NCI-H226 (cell line): ENCODE measurements at regions not wholly inside any gene's neighbourhood (a gene's known extent, or its start where the extent isn't known, plus 50 kb on each side); places are given as distances from the start of the nearest gene placed in this dataset.

ENCODE experiments used
- DNase-seq: peaks from one replicate; pipeline ENCODE4 v3.0.0-alpha.2; 2015

GRCh38 chr2:80854831-80855230 is 550.3 kb upstream of the LRRTM1 start:
- DNase-seq = no peak

- DNase-seq = no peak
These were observed 548.2 kb upstream of the LRRTM1 start for GRCh38 chr2:80852808-80853139.

DNA sequence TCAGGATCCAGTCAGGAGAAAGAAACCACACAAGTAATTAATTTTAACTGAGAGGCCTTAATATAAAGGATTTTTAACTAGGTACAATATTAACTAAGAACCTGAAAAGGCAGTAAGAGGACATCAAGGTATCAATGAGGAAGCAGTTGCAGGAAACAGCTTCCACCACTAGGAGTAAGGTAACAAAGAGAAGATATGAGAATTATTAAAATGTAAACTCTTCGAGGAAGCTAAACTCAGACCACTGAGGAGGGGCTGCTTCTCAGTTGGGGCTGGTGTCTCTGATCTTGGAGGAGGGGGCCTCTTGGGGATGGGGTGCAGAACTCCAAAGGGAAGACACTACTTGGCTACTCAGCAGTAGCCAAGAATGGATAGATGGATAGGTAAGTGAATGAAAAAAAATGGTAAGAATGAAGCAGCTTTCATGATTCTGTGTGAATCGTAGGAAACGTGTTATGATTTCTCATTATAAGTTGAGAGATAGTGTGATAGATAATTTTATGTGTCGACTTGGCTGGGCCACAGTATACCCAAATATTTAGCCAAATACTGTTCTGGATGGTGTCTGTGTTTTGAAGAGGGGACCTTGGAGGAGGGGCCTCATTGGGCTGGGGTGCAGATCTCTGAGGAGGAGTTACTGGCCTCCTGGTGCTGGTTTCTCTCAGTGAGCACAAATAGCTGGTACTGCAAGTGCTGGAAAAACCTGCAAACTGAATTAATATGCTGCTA is 547.7 kb upstream of the LRRTM1 start:
- DNase-seq = no peak

- no peak for DNase-seq
These were observed 526.3 kb upstream of the LRRTM1 start for GRCh38 chr2:80830891-80831290.

DNA sequence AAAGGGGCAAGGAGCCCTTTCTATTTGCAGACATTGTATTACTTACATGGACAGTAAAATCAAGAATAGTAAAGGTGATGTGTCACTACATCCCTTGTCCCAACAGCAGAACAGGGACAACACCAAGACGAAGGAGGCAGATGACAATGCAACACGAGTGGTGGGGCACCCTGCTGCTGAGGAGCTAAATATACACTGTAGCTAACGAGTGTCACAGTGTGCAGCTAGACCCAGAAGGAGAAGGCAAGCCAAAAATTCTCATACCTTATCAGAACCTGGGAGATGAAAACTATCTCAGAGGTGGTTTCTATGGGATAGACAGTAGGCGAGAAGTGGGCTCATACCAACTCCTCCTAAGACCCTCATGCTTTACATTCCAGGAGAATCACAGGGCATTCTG is 518.4 kb upstream of the LRRTM1 start:
- no peak for DNase-seq

GRCh38 chr2:80815259-80815658 is 510.7 kb upstream of the LRRTM1 start:
- no peak for DNase-seq

GRCh38 chr2:80786584-80786983 is 482.0 kb upstream of the LRRTM1 start:
- no peak for DNase-seq

- DNase-seq = no peak
These were observed 474.2 kb upstream of the LRRTM1 start for GRCh38 chr2:80778704-80779103.

GRCh38 chr2:80748592-80748991 is 444.0 kb upstream of the LRRTM1 start:
- no peak for DNase-seq

DNA sequence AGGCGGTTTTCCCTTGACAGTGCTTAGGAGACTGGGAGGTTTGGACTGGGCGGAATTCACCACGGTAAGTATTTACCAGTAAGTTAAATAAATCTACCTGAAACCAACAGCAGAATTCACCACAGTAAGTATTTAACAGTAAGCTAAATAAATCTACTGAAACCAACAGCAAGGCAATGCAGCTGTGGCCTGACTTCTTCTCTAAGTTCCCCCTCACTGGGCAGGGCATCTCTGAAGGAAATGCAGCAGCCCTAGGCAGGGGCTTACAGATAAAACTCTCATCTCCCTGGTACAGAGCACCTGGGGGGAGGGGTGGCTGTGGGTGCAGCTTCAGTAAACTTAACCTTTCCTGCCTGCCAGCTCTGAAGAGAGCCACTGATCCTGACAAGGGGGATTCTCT is 432.5 kb upstream of the LRRTM1 start:
- no peak for DNase-seq

DNA sequence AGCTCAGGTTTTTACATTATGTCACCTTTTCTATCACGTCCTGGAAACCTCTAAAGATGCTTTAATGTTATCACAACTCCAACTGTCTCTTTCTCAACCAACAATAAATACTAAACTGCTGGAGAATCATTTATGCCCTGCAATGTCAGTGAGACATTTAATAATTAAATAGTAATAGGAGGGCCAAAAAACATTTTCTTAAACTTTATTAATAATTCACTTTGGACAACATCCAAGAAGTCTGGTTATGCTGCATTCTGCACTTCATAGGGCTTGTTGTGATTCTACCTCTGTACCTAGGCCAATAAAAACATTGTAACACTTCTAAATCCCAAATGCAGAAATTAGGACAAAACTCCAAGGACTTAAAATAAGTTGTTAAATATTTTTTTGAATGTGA is 420.4 kb upstream of the LRRTM1 start:
- DNase-seq = no peak

DNA sequence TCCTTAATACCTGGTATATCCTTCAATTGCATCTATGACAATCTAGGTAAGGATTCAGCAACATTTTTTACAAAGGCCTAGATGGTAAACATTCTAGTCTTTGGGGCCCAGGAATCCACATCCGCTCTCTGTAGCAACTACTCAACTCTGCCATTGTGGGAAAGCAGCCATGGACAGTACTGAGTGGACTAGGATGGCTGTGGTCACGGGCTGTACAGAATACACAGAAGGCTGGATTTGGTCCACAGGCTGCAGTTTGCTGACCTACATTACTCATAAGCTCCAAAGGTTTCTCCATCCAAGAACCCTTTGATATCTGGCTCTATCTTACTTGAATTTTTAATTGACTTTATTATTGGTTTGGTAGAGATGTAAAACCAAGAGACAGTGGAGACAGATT is 418.3 kb upstream of the LRRTM1 start:
- no peak for DNase-seq

DNA sequence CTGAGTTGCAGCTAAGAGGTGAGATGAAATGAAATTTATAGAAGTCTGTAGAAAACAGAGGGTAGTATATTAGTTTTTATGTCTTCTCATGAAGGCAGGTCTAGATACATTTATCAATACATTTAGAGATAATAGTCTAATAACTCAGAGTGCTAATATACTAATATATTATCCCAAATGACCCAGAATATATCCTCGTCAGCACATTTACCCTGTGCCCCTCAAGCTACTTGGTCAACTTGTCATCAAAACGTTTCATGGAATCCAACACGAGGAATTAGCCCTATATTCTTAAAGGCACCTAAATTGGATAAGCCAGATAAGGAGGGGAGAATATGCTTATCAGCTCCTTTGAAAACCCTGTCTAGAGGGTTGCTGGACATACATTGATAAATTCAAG is 415.1 kb upstream of the LRRTM1 start:
- DNase-seq = no peak

- no peak for DNase-seq
These were observed 410.9 kb upstream of the LRRTM1 start for GRCh38 chr2:80715433-80715832.

DNA sequence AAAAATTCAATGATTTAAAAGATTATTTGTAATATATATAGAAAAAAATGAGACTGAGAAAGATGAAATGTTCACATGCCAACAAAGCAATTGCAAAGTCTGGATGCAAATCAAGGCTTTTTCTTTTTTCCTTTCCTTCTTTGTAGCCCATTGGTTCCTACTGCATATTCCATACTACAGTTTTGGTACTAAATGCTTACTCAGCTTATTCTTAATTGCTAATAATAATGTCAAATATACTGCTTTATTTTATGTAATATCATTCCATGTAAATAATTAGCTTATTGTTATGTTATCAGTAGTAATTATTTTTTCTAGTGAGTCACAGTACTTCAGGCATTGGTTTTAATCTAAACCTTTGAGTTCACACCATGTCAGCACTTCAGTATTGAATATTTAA is 407.4 kb upstream of the LRRTM1 start:
- DNase-seq = no peak

DNA sequence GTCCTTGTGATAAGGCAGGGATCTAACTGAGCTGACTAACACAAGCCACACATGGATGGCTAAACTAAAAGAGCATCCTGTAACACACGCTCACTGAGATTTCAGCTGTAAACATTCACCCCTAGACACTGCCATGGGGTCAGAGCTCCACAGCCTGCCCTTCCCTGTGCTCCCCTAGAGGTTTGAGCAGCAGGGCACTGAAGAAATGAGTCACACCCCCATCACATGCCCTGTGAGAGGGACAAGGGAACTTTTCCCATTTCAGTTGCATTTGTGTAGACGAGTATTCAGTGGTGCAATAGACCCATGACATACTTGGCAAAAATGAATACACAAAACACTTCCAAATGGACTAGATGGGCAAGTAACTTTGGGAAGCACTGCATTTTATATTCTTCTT is 402.4 kb upstream of the LRRTM1 start:
- DNase-seq = no peak

DNA sequence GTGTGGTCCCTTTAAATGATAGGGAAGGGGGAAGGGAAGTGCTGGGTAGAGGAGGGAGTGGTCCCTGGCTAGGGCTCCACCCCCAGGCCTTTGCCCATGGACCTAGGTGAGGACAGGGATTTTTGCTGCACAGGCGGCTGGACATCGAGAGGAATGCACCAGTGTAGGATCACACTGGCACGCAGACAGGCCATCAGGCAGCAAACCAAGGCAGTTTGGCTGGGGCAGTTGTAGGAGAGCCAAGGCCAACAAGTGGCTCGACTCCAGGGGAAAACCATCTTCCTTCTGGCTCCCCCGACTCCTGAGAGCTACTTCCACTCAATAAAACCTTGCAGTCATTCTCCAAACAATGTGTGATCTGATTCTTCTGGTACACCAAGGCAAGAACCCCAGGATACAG is 402.0 kb upstream of the LRRTM1 start:
- no peak for DNase-seq

DNA sequence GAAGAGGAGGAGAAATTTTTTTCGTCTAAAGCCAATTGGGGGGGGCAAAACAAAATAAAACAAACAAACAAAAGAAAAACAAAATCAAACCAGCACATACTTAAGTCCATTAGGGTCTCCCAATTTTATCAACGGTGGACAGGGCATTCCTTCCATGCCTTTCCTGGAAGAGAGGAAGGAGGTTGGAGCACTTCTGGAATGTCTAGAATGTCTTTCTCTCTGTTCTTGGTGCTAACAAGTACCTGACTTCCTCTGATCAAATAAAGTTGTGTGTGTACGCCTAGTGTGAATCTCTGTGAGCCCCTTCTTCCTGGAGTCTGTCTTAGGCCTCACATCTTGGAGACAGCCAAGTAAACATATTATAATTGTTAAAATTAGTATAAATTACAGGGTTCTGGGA is 399.0 kb upstream of the LRRTM1 start:
- DNase-seq = no peak

DNA sequence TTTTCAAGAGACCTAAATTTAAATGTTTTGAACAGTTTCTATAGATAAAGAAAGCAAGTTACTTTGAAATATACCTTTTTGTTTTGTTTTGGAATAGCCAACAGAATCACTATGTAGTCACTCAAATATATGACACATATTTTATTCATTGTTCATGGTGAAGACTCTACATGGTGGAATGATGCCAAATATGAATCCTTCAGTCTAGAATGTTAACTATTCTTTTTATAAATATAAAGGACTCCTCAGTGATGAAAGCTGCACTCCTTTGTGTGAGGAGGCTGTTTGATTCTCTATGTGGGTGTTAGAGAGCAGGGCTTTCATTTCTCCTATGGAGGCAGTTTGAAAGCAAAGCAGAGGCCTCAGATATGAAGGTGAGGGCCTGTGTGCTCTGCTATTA is 396.4 kb upstream of the LRRTM1 start:
- DNase-seq = no peak
